ENCODE measurements at regions not wholly inside any gene's neighbourhood (a gene's known extent, or its start where the extent isn't known, plus 50 kb on each side); places are given as distances from the start of the nearest gene placed in this dataset.

GRCh38 chr11:32531528-32531927, 52.1 kb upstream of the EIF3M start:
- TF ChIP-seq CTCF (conservative IDR thresholded peaks at IDR 0.05; ENCODE audit: low read length) (no peak), EZH2phosphoT487 (IDR thresholded peaks at IDR 0.05; ENCODE audit: borderline replicate concordance, low read depth, low read length) (no peak)

Measured in OCI-LY7 (cell line).